ENCODE measurements at regions not wholly inside any gene's neighbourhood (a gene's known extent, or its start where the extent isn't known, plus 50 kb on each side); places are given as distances from the start of the nearest gene placed in this dataset.

- TF ChIP-seq CTCF (conservative IDR thresholded peaks at IDR 0.05; ENCODE audit: low read depth, low read length) (no peak), EZH2 (IDR thresholded peaks at IDR 0.05; ENCODE audit: borderline replicate concordance, low read depth, low read length, poor library complexity, severe bottlenecking) (no peak)
Measured at GRCh38 chr12:88351146-88351545, 209.0 kb downstream of the TMTC3 start.

Data from A673 (cell line).